SK-N-SH (cell line): ENCODE measurements at regions not wholly inside any gene's neighbourhood (a gene's known extent, or its start where the extent isn't known, plus 50 kb on each side); places are given as distances from the start of the nearest gene placed in this dataset.

ENCODE experiments used
- EP300 ChIP-seq, 2 experiments: IDR thresholded peaks; 2 replicates each; pipeline versions ENCODE4 v1.4.0 to v1.6.1; 2012; ENCODE audit warnings: borderline replicate concordance in 1 of 2, low read depth in 1 of 2, low read length in 1 of 2
- EZH2phosphoT487 ChIP-seq: fragments of 200-600 bp; sonication (generic); IDR thresholded peaks from 2 replicates; pipeline ENCODE4 v1.6.1; 2017; ENCODE audit warnings: low read depth, mixed run types, mild to moderate bottlenecking, antibody characterized with exemption, moderate library complexity, borderline replicate concordance
- FOXM1 ChIP-seq: IDR thresholded peaks from 2 replicates; pipeline ENCODE4 v1.4.0; 2012; ENCODE audit warnings: low read depth, mild to moderate bottlenecking
- JUND ChIP-seq: IDR thresholded peaks from 2 replicates; pipeline ENCODE4 v1.4.0; 2012
- MXI1 ChIP-seq: IDR thresholded peaks from 2 replicates; pipeline ENCODE4 v1.6.1; 2012; ENCODE audit warnings: mild to moderate bottlenecking, low read depth, low read length, improper control_type of control experiment
- RAD21 ChIP-seq: IDR thresholded peaks from 2 replicates; pipeline ENCODE4 v1.6.1; 2012; ENCODE audit warnings: mild to moderate bottlenecking, low read length
- RFX5 ChIP-seq: IDR thresholded peaks from 2 replicates; pipeline ENCODE4 v1.6.1; 2012; ENCODE audit warnings: mild to moderate bottlenecking, improper control_type of control experiment, low read length
- SIN3A ChIP-seq: IDR thresholded peaks from 2 replicates; pipeline ENCODE4 v1.6.1; 2012; ENCODE audit warnings: low read depth, mild to moderate bottlenecking, low read length, moderate library complexity, borderline replicate concordance
- SMC3 ChIP-seq: IDR thresholded peaks from 2 replicates; pipeline ENCODE4 v1.6.1; 2012; ENCODE audit warnings: low read depth, low read length, improper control_type of control experiment
- TAF1 ChIP-seq: IDR thresholded peaks from 2 replicates; pipeline ENCODE4 v1.6.1; 2012; ENCODE audit warnings: low read depth, mild to moderate bottlenecking, low read length, moderate library complexity, borderline replicate concordance
- TF ChIP-seq, protein P1 (sequence below): fragments of 200-600 bp; sonication (generic); IDR thresholded peaks from 2 replicates; pipeline ENCODE4 v1.6.1; 2017; ENCODE audit warnings: antibody characterized with exemption, mild to moderate bottlenecking, moderate library complexity

DNA sequence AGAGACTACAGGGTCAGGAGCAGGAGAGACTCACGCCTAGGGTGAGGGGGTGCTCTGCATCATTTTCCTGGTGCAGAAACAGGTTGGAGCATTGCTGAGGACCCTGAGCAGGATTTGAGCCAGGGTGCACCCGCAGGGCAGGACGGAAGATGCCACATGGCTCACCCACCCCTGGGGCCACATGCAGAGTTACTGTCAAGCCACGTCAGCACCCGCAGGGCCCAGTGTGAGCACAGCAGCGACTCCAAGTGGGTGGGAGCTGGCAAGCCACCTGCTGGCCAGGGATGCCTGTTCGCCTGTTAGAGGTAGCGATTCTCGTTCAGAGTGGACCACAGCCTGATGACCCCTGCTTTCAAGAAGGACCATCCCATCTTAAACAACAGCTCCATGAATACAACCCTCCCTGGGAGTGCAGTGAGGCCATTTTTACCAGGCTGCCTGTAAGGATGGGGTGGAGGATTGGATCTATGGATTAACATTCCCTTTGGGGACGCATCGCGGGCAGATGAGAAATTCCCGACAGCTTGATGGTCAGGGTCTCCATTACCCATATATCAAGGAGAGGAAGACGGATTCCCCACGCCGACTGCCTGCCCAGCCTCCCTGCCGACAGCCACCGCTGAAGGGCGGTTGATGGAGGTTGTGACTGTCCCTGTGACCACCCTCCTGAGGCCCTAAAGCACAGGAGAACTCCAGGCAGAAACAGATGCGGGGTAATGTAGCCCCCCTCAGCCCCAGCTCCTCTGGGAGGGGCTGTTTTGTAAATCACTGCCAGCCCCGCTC is 101.1 kb upstream of the RET start:
- TF ChIP-seq RFX5 (no peak), MXI1 (no peak), SMC3 (no peak; the same call in 1 of the 2 replicates), TAF1 (no peak), FOXM1 (no peak), EP300 (IDR thresholded peaks at IDR 0.05; ENCODE audit: borderline replicate concordance in 1 of 2, low read depth in 1 of 2, low read length in 1 of 2) (no peak), EZH2phosphoT487 (no peak), JUND (no peak), SIN3A (no peak), RAD21 (no peak; the same call in 1 of the 2 replicates)
- TF ChIP-seq, protein P1, sequence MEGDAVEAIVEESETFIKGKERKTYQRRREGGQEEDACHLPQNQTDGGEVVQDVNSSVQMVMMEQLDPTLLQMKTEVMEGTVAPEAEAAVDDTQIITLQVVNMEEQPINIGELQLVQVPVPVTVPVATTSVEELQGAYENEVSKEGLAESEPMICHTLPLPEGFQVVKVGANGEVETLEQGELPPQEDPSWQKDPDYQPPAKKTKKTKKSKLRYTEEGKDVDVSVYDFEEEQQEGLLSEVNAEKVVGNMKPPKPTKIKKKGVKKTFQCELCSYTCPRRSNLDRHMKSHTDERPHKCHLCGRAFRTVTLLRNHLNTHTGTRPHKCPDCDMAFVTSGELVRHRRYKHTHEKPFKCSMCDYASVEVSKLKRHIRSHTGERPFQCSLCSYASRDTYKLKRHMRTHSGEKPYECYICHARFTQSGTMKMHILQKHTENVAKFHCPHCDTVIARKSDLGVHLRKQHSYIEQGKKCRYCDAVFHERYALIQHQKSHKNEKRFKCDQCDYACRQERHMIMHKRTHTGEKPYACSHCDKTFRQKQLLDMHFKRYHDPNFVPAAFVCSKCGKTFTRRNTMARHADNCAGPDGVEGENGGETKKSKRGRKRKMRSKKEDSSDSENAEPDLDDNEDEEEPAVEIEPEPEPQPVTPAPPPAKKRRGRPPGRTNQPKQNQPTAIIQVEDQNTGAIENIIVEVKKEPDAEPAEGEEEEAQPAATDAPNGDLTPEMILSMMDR: no peak
